ENCODE measurements at regions not wholly inside any gene's neighbourhood (a gene's known extent, or its start where the extent isn't known, plus 50 kb on each side); places are given as distances from the start of the nearest gene placed in this dataset.
"Not testable (repeated sequence)": the region's sequence is repeated elsewhere in the genome, so short reads cannot be mapped to it uniquely, and the experiment has no call there.

DNA sequence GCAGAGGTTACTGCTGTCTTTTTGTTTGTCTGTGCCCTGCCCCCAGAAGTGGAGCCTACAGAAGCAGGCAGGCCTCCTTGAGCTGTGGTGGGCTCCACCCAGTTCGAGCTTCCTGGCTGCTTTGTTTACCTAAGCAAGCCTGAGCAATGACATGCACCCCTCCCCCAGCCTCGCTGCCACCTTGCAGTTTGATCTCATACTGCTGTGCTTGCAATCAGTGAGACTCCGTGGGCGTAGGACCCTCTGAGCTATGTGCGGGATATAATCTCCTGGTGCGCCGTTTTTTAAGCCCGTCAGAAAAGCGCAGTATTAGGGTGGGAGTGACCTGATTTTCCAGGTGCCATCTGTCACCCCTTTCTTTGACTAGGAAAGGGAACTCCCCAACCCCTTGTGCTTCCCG lies 187.1 kb upstream of the ZC4H2 start:
- H3K27ac ChIP-seq (ENCODE audit: low read depth, low read length); H2BK12ac ChIP-seq (ENCODE audit: low read depth, low read length): not testable (repeated sequence)
- WGBS, 2 experiments (ENCODE audit: extremely low coverage in 1 of 2, insufficient coverage in 1 of 2, insufficient read length in 1 of 2, insufficient replicate concordance in 2 of 2, low coverage in 1 of 2, low lambda C conversion rate in 2 of 2, missing lambda C conversion rate in 1 of 2) = 60% methylated on average over 1 of the region's 10 CpGs; no CpG with 5 or more reads in 1 of the 2 experiments

More for the DNA sequence above, 187.1 kb upstream of the ZC4H2 start:
- H2BK120ac ChIP-seq (replicated peaks; ENCODE audit: low read depth, low read length); H3K36me3 ChIP-seq (ENCODE audit: control insufficient read depth in 2 of 4, insufficient read depth in 4 of 4, low read length in 3 of 4); FAIRE-seq; H2BK5ac ChIP-seq (ENCODE audit: low read depth, low read length); H3K14ac ChIP-seq (ENCODE audit: insufficient read length); H3K56ac ChIP-seq (replicated peaks; ENCODE audit: insufficient read length, low read depth, low read length); H3K27me3 ChIP-seq (replicated peaks in 1 of 4; ENCODE audit: control insufficient read depth in 3 of 4, extremely low read depth in 1 of 4, insufficient read depth in 3 of 4, low read length in 3 of 4); CTCF ChIA-PET (ENCODE audit: partially characterized antibody); H3K4me1 ChIP-seq (replicated peaks in 1 of 4; ENCODE audit: control insufficient read depth in 3 of 4, insufficient read depth in 4 of 4, low read length in 3 of 4); H2AFZ ChIP-seq (ENCODE audit: low read length); H3K23me2 ChIP-seq (ENCODE audit: low read depth, low read length); H3K23ac ChIP-seq (ENCODE audit: insufficient read length); H2BK20ac ChIP-seq (ENCODE audit: low read length); H3K18ac ChIP-seq (ENCODE audit: extremely low read depth, low read length); H3K4me2 ChIP-seq (ENCODE audit: insufficient read depth in 1 of 2, low read depth in 2 of 2, low read length in 2 of 2); H3K4me3 ChIP-seq (ENCODE audit: extremely low read depth in 1 of 4, insufficient read depth in 2 of 4, low read depth in 3 of 4, low read length in 4 of 4); H3K79me1 ChIP-seq (ENCODE audit: low read depth, low read length); H3K9ac ChIP-seq (replicated peaks in 1 of 4; ENCODE audit: extremely low read depth in 1 of 4, low read depth in 3 of 4, low read length in 3 of 4); H2BK15ac ChIP-seq (ENCODE audit: low read length); DNase-seq (ENCODE audit: low read depth in 1 of 2, low spot score in 2 of 2); H4K5ac ChIP-seq (ENCODE audit: insufficient read length, low read depth, low read length); H3K9me3 ChIP-seq (ENCODE audit: insufficient read depth in 2 of 2, low read depth in 1 of 2, low read length in 1 of 2); H4K20me1 ChIP-seq (replicated peaks in 1 of 2; ENCODE audit: control insufficient read depth in 1 of 2, insufficient read depth in 2 of 2, low read length in 2 of 2); H2AK5ac ChIP-seq (ENCODE audit: low read depth, low read length); POLR2A ChIA-PET (ENCODE audit: partially characterized antibody); H3K4ac ChIP-seq (replicated peaks; ENCODE audit: insufficient read length, low read depth, low read length); H4K8ac ChIP-seq (ENCODE audit: extremely low read depth, insufficient read depth, low read length); H3K79me2 ChIP-seq (ENCODE audit: control insufficient read depth in 1 of 2, insufficient read depth in 2 of 2, low read length in 2 of 2); H4K91ac ChIP-seq (replicated peaks; ENCODE audit: insufficient read length, low read length): not testable (repeated sequence)
